ENCODE measurements at regions not wholly inside any gene's neighbourhood (a gene's known extent, or its start where the extent isn't known, plus 50 kb on each side); places are given as distances from the start of the nearest gene placed in this dataset.

GRCh38 chr6:45830441-45831139 lies 185.1 kb downstream of the CLIC5 start:
- peak; percentile 36 for DNase-seq

- no peak for DNase-seq
Measured at GRCh38 chr6:45829873-45830272, 185.8 kb downstream of the CLIC5 start.

- DNase-seq, result no peak
Measured at GRCh38 chr6:45827952-45828530, 187.6 kb downstream of the CLIC5 start.

- DNase-seq, result no peak
Measured at GRCh38 chr6:45822873-45823272, 192.8 kb downstream of the CLIC5 start.

GRCh38 chr6:45822246-45822812 lies 193.3 kb downstream of the CLIC5 start:
- DNase-seq, result peak; percentile 28

- DNase-seq, result no peak
Measured at GRCh38 chr6:45818655-45819054, 197.0 kb downstream of the CLIC5 start.

- DNase-seq, result no peak
Measured at GRCh38 chr6:45816674-45817297, 198.9 kb downstream of the CLIC5 start.

GRCh38 chr6:45815466-45816125 lies 200.1 kb downstream of the CLIC5 start:
- DNase-seq, result no peak

- DNase-seq, result no peak
Measured at GRCh38 chr6:45814772-45815171, 200.9 kb downstream of the CLIC5 start.

GRCh38 chr6:45813943-45814342 lies 201.7 kb downstream of the CLIC5 start:
- no peak for DNase-seq

GRCh38 chr6:45812922-45813321 lies 202.7 kb downstream of the CLIC5 start:
- DNase-seq, result no peak

GRCh38 chr6:45808917-45809316 lies 206.7 kb downstream of the CLIC5 start:
- no peak for DNase-seq

GRCh38 chr6:45808042-45808645 lies 207.5 kb downstream of the CLIC5 start:
- DNase-seq, result no peak

- DNase-seq, result no peak
Measured at GRCh38 chr6:45807311-45808041, 208.2 kb downstream of the CLIC5 start.

GRCh38 chr6:45806172-45806571 lies 209.5 kb downstream of the CLIC5 start:
- DNase-seq, result no peak

GRCh38 chr6:45803071-45803470 lies 212.6 kb downstream of the CLIC5 start:
- no peak for DNase-seq

- peak; percentile 65 for DNase-seq
Measured at GRCh38 chr6:45801471-45802289, 214.0 kb downstream of the CLIC5 start.

GRCh38 chr6:45800911-45801310 lies 214.7 kb downstream of the CLIC5 start:
- no peak for DNase-seq

GRCh38 chr6:45795678-45796077 lies 220.0 kb downstream of the CLIC5 start:
- DNase-seq, result no peak

GRCh38 chr6:45794465-45794864 lies 221.2 kb downstream of the CLIC5 start:
- no peak for DNase-seq

Data from activated naive CD4-positive, alpha-beta T cell treated with Interleukin-2 at 50 U/mL for 16 hours (primary cell).